ENCODE measurements at regions not wholly inside any gene's neighbourhood (a gene's known extent, or its start where the extent isn't known, plus 50 kb on each side); places are given as distances from the start of the nearest gene placed in this dataset.

DNA sequence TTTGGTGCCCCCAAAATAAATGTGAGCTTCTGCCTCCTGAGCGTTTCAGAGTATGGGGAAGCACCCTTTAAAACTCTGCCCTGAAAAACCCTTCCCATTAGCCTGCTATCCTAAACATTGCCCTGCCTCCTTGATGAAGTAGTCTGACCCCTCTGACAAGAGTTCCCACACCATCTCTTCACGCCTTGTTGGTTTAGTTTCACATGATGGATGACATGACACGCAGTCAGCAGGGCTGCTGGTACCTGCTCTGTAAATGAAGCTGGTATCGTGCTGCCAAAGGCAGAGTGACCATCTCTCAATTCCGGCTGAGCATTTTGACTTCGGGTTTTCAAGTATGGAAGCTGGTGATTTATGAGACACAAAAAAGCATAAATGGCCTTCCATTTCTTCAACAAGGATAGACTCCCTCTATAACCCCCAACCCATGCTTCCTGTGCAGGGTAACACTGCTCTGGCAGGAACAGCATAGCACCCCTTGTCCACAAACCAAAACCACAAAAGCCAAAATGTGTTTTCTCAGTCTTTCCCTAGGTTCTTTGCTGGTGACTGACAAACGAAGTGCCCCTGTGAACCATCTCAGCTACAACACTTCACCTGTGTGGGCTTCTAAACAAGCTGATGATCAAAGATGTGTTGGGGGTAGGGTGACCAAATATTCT lies 444.6 kb downstream of the NUF2 start:
- no peaks in the 10 kb centered on the region for H3K27me3 ChIP-seq (ENCODE audit: control insufficient read depth, insufficient read depth, low read length)
- H3K4me3 ChIP-seq (ENCODE audit: low read depth, low read length) = no peak overlapping the region
- no peak overlapping the region for H3K27ac ChIP-seq (ENCODE audit: low read depth, low read length)
- no peak for DNase-seq (ENCODE audit: low read depth, low spot score)
- no peak for TF ChIP-seq CTCF (IDR thresholded peaks at IDR 0.05; ENCODE audit: low read depth, low read length)
- POLR2A ChIA-PET = no interaction called here
- H3K9me3 ChIP-seq (ENCODE audit: control insufficient read depth, insufficient read depth, low read length) = no peaks in the 10 kb centered on the region
- CTCF ChIA-PET = interaction anchor here (0.5 kb wide), 1 partner anchor 859 kb away, joined by 3 read pairs; no protein-coding TSS in a partner anchor

GRCh38 chr1:163768576-163768975 lies 446.8 kb downstream of the NUF2 start:
- Histone ChIP-seq H3K27ac (ENCODE audit: low read depth, low read length) (no peak overlapping the region), H3K9me3 (ENCODE audit: control insufficient read depth, insufficient read depth, low read length) (no peaks in the 10 kb centered on the region), H3K4me3 (ENCODE audit: low read depth, low read length) (no peak overlapping the region), H3K27me3 (ENCODE audit: control insufficient read depth, insufficient read depth, low read length) (no peaks in the 10 kb centered on the region)
- DNase-seq (ENCODE audit: low read depth, low spot score) = no peak
- CTCF ChIA-PET = no interaction called here
- TF ChIP-seq CTCF (IDR thresholded peaks at IDR 0.05; ENCODE audit: low read depth, low read length) = no peak
- POLR2A ChIA-PET = no interaction called here

DNA sequence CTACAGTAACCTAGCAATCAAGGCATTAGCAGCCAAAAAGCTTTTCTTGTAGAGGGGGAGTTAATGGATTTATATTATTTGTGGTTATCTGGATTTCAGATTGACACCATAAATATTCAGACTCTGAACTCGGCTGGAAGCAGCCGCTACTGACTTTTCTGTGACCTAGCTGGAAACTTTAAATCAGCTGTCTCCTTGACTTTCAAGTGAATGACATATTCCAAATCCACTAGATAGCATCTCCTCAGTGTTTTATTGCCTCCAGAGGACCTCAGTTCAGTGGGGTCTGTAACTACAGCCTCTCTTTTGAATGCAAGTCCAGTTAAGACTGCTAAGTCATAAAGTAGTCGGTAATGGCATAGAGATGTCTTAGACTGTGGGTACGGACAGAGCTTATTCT lies 448.5 kb downstream of the NUF2 start:
- Histone ChIP-seq H3K4me3 (ENCODE audit: low read depth, low read length) (no peak overlapping the region), H3K27me3 (ENCODE audit: control insufficient read depth, insufficient read depth, low read length) (no peaks in the 10 kb centered on the region), H3K27ac (ENCODE audit: low read depth, low read length) (no peak overlapping the region), H3K9me3 (ENCODE audit: control insufficient read depth, insufficient read depth, low read length) (no peaks in the 10 kb centered on the region)
- ChIA-PET POLR2A (no interaction called here), CTCF (no interaction called here)
- no peak for TF ChIP-seq CTCF (IDR thresholded peaks at IDR 0.05; ENCODE audit: low read depth, low read length)
- DNase-seq (ENCODE audit: low read depth, low spot score) = no peak

GRCh38 chr1:163771637-163772036 lies 449.9 kb downstream of the NUF2 start:
- DNase-seq (ENCODE audit: low read depth, low spot score) = no peak
- H3K27ac ChIP-seq (ENCODE audit: low read depth, low read length) = no peak overlapping the region
- ChIA-PET POLR2A (no interaction called here), CTCF (no interaction called here)
- no peaks in the 10 kb centered on the region for H3K9me3 ChIP-seq (ENCODE audit: control insufficient read depth, insufficient read depth, low read length)
- no peak for TF ChIP-seq CTCF (IDR thresholded peaks at IDR 0.05; ENCODE audit: low read depth, low read length)
- H3K27me3 ChIP-seq (ENCODE audit: control insufficient read depth, insufficient read depth, low read length) = no peaks in the 10 kb centered on the region
- H3K4me3 ChIP-seq (ENCODE audit: low read depth, low read length) = no peak overlapping the region

- no peak overlapping the region for H3K27ac ChIP-seq (ENCODE audit: low read depth, low read length)
- H3K9me3 ChIP-seq (ENCODE audit: control insufficient read depth, insufficient read depth, low read length) = no peaks in the 10 kb centered on the region
- ChIA-PET CTCF (no interaction called here), POLR2A (no interaction called here)
- no peak for DNase-seq (ENCODE audit: low read depth, low spot score)
- no peak overlapping the region for H3K4me3 ChIP-seq (ENCODE audit: low read depth, low read length)
- no peaks in the 10 kb centered on the region for H3K27me3 ChIP-seq (ENCODE audit: control insufficient read depth, insufficient read depth, low read length)
- TF ChIP-seq CTCF (IDR thresholded peaks at IDR 0.05; ENCODE audit: low read depth, low read length) = no peak
Observed at GRCh38 chr1:163772246-163772645, 450.5 kb downstream of the NUF2 start.
